ENCODE measurements at regions not wholly inside any gene's neighbourhood (a gene's known extent, or its start where the extent isn't known, plus 50 kb on each side); places are given as distances from the start of the nearest gene placed in this dataset.

DNA sequence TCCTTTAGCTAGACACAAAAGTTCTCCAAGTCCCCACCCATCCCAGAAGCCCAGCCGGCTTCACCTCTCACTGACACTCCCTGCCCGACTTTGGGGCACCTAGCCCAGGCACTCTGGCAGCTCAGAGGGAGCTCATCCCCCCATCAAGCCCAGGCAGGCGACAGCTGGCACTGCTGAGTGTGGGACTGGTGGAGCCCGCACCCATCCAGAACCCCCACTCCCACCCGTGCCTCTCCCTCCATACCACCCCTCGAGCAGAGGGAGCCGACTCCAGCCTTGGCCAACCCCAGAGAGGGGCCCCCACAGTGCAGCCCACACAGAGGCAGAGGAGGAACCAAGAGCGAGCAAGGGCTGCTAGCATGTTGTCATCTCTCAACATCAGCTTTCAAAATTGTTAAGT lies 658.6 kb downstream of the AMY1C start:
- TF ChIP-seq, protein P1, sequence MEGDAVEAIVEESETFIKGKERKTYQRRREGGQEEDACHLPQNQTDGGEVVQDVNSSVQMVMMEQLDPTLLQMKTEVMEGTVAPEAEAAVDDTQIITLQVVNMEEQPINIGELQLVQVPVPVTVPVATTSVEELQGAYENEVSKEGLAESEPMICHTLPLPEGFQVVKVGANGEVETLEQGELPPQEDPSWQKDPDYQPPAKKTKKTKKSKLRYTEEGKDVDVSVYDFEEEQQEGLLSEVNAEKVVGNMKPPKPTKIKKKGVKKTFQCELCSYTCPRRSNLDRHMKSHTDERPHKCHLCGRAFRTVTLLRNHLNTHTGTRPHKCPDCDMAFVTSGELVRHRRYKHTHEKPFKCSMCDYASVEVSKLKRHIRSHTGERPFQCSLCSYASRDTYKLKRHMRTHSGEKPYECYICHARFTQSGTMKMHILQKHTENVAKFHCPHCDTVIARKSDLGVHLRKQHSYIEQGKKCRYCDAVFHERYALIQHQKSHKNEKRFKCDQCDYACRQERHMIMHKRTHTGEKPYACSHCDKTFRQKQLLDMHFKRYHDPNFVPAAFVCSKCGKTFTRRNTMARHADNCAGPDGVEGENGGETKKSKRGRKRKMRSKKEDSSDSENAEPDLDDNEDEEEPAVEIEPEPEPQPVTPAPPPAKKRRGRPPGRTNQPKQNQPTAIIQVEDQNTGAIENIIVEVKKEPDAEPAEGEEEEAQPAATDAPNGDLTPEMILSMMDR (IDR thresholded peaks at IDR 0.05; ENCODE audit: low read depth, low read length): no peak
- no peaks in the 10 kb centered on the region for H3K27me3 ChIP-seq

DNA sequence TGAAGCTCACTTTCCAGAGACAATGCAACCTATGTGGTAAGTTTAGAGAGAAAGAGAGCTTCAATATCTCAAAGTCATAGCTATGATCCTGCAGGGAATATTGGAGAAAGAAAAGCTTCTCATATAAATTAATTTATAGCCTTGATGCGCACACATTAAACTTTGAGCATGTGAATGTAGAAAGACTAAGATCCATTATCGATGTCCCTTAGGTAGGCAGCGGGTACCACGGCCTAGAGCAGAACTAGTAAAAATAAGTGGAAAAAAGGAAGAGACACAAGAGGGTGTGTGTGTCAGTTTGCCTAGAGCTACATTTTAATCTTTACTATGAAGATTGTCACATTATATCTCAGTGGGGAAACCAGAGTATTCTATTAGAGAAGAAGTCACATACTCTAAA lies 685.6 kb downstream of the AMY1C start:
- H3K36me3 ChIP-seq: no peaks in the 10 kb centered on the region
- no peak overlapping the region for H3K4me3 ChIP-seq
- no peak overlapping the region for H3K27ac ChIP-seq
- H3K27me3 ChIP-seq: no peaks in the 10 kb centered on the region
- no peaks in the 10 kb centered on the region for H3K4me1 ChIP-seq (ENCODE audit: low read depth)
- no peak for DNase-seq (ENCODE audit: low read depth in 1 of 2, low spot score in 1 of 2)
- no peaks in the 10 kb centered on the region for H3K9me3 ChIP-seq (ENCODE audit: low read depth)
- TF ChIP-seq, protein P1 (IDR thresholded peaks at IDR 0.05; ENCODE audit: low read depth, low read length): no peak

More for the DNA sequence above, 658.6 kb downstream of the AMY1C start:
- no peaks in the 10 kb centered on the region for H3K36me3 ChIP-seq
- no peaks in the 10 kb centered on the region for H3K9me3 ChIP-seq (ENCODE audit: low read depth)
- no peak for DNase-seq (ENCODE audit: low read depth in 1 of 2, low spot score in 1 of 2)
- no peak overlapping the region for H3K4me3 ChIP-seq
- no peak overlapping the region for H3K27ac ChIP-seq
- peaks cover 10% of the 10 kb centered on the region for H3K4me1 ChIP-seq (ENCODE audit: low read depth)

DNA sequence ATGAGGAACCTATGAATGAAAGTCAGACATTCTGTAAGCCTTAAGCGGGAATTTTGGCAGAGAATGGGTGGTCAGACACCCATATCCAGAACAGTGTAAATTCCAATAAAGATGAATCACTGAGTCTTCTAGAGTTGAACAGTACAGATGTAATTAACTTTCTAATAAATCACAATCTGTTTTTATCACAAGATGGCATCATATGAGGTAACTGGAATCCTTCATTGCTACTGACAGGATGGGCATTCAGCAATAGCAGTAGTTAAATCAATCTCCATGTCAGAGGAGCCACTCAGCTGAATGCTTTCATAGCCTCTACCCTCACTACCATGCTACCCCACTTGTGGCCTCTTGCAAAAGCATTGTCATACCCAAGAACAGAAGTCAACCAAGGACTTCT lies 690.3 kb downstream of the AMY1C start:
- H3K4me1 ChIP-seq (ENCODE audit: low read depth): no peaks in the 10 kb centered on the region
- DNase-seq (ENCODE audit: low read depth in 1 of 2, low spot score in 1 of 2): no peak
- TF ChIP-seq, protein P1 (IDR thresholded peaks at IDR 0.05; ENCODE audit: low read depth, low read length): no peak
- H3K27ac ChIP-seq: no peak overlapping the region
- H3K27me3 ChIP-seq: no peaks in the 10 kb centered on the region
- H3K4me3 ChIP-seq: no peak overlapping the region
- H3K36me3 ChIP-seq: no peaks in the 10 kb centered on the region
- no peaks in the 10 kb centered on the region for H3K9me3 ChIP-seq (ENCODE audit: low read depth)

GRCh38 chr1:104456724-104457123 lies 707.0 kb downstream of the AMY1C start:
- TF ChIP-seq, protein P1 (IDR thresholded peaks at IDR 0.05; ENCODE audit: low read depth, low read length): no peak
- H3K4me3 ChIP-seq: no peak overlapping the region
- H3K27ac ChIP-seq: no peak overlapping the region
- H3K4me1 ChIP-seq (ENCODE audit: low read depth): no peaks in the 10 kb centered on the region
- no peaks in the 10 kb centered on the region for H3K36me3 ChIP-seq
- H3K9me3 ChIP-seq (ENCODE audit: low read depth): no peaks in the 10 kb centered on the region
- H3K27me3 ChIP-seq: no peaks in the 10 kb centered on the region
- no peak for DNase-seq (ENCODE audit: low read depth in 1 of 2, low spot score in 1 of 2)

DNA sequence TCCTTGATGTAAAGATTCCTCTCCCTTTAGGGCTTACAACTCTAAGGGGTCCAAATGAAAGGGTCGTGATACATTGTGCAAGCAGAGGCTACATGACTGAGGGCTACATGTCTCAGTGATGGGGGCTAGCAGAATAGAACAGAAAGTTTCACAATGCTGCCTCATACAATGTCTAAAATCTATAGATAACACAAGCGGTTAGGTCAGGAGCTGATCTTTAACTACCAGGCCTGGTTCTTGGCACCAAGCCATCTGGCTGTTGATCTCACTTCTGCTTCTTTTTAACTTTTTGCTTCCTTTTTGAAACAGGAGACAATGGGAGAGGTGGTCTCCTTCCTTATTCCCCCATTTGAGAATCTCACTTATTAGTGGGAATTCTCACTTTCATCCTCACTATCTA lies 710.2 kb downstream of the AMY1C start:
- no peak overlapping the region for H3K27ac ChIP-seq
- H3K9me3 ChIP-seq (ENCODE audit: low read depth): no peaks in the 10 kb centered on the region
- no peaks in the 10 kb centered on the region for H3K36me3 ChIP-seq
- no peaks in the 10 kb centered on the region for H3K27me3 ChIP-seq
- H3K4me3 ChIP-seq: no peak overlapping the region
- DNase-seq (ENCODE audit: low read depth in 1 of 2, low spot score in 1 of 2): no peak
- TF ChIP-seq, protein P1 (IDR thresholded peaks at IDR 0.05; ENCODE audit: low read depth, low read length): no peak
- no peaks in the 10 kb centered on the region for H3K4me1 ChIP-seq (ENCODE audit: low read depth)

GRCh38 chr1:104460880-104461279 lies 711.2 kb downstream of the AMY1C start:
- TF ChIP-seq, protein P1 (IDR thresholded peaks at IDR 0.05; ENCODE audit: low read depth, low read length): no peak
- H3K9me3 ChIP-seq (ENCODE audit: low read depth): no peaks in the 10 kb centered on the region
- no peaks in the 10 kb centered on the region for H3K36me3 ChIP-seq
- no peak overlapping the region for H3K4me3 ChIP-seq
- H3K4me1 ChIP-seq (ENCODE audit: low read depth): no peaks in the 10 kb centered on the region
- no peak for DNase-seq (ENCODE audit: low read depth in 1 of 2, low spot score in 1 of 2)
- H3K27me3 ChIP-seq: no peaks in the 10 kb centered on the region
- H3K27ac ChIP-seq: no peak overlapping the region

Data from cardiac muscle cell (in vitro differentiated cells and primary cell).